PC-3 (cell line): ENCODE measurements at regions not wholly inside any gene's neighbourhood (a gene's known extent, or its start where the extent isn't known, plus 50 kb on each side); places are given as distances from the start of the nearest gene placed in this dataset.

Experiments
- EZH2 ChIP-seq: fragments of 300-600 bp; sonication (generic); IDR thresholded peaks from one replicate; pipeline ENCODE4 v1.6.1; 2017; ENCODE audit warnings: antibody characterized with exemption, mild to moderate bottlenecking, low read length; ENCODE audit not compliant: unreplicated experiment
- EZH2phosphoT487 ChIP-seq: fragments of 300-600 bp; sonication (generic); IDR thresholded peaks from 2 replicates; pipeline ENCODE4 v1.6.1; 2018; ENCODE audit warnings: mild to moderate bottlenecking, antibody characterized with exemption, low read length, borderline replicate concordance
- TF ChIP-seq, protein P1 (sequence below): fragments of 300-600 bp; sonication (generic); conservative IDR thresholded peaks from 2 replicates; pipeline ENCODE4 v1.5.1; 2017; ENCODE audit warnings: antibody characterized with exemption, low read depth, mild to moderate bottlenecking, low read length

DNA sequence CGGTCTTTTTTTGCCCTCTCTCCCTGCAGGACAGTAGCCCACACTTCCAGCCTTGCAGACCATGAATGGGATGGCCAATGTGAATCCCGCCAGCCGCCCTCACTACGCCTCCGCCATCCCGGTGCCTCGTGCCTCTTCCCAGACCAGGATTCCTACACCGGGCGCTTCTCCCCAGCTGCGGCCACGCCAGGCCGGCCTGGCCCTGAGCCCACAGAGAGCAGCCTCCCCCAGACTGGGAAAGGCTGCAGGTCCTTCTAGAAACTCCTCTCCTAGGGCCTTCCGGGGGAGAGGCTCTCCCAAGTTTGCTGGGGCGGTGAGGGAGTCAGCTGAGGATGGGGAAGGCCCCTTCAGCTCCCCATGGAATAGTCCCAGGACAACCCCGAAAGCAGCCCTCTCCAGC lies 83.9 kb downstream of the NAV1 start:
- TF ChIP-seq, protein P1, sequence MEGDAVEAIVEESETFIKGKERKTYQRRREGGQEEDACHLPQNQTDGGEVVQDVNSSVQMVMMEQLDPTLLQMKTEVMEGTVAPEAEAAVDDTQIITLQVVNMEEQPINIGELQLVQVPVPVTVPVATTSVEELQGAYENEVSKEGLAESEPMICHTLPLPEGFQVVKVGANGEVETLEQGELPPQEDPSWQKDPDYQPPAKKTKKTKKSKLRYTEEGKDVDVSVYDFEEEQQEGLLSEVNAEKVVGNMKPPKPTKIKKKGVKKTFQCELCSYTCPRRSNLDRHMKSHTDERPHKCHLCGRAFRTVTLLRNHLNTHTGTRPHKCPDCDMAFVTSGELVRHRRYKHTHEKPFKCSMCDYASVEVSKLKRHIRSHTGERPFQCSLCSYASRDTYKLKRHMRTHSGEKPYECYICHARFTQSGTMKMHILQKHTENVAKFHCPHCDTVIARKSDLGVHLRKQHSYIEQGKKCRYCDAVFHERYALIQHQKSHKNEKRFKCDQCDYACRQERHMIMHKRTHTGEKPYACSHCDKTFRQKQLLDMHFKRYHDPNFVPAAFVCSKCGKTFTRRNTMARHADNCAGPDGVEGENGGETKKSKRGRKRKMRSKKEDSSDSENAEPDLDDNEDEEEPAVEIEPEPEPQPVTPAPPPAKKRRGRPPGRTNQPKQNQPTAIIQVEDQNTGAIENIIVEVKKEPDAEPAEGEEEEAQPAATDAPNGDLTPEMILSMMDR = no peak
- TF ChIP-seq EZH2 = no peak
- no peak for TF ChIP-seq EZH2phosphoT487
